Activated CD8-positive, alpha-beta T cell treated with anti-CD3 and anti-CD28 coated beads for 36 hours (primary cell): ENCODE measurements at regions not wholly inside any gene's neighbourhood (a gene's known extent, or its start where the extent isn't known, plus 50 kb on each side); places are given as distances from the start of the nearest gene placed in this dataset.

Experiments used
- ATAC-seq: fragments of 200-7000 bp; cut with Tn5 transposase; one replicate; pipeline ENCODE4 v1.10.0; 2021; ENCODE audit warnings: mild to moderate bottlenecking, moderate library complexity
- CTCF ChIA-PET: fragments of 350-600 bp; sonication (Branson Sonifier 250); formaldehyde crosslinking; loops from one replicate; lab custom pipeline; 2021; ENCODE audit warnings: antibody characterized with exemption; lab: Charles Lee
- POLR2A ChIA-PET: fragments of 350-600 bp; sonication (Branson Sonifier 250); formaldehyde crosslinking; loops from one replicate; lab custom pipeline; 2021; ENCODE audit warnings: antibody characterized with exemption; lab: Charles Lee
- DNase-seq: peaks from one replicate; pipeline ENCODE4 v3.0.0-alpha.2; 2020
- H3K27ac Mint-ChIP-seq: one replicate; pipeline ENCODE4 v1.8.0; 2021; ENCODE audit warnings: mild to moderate bottlenecking, mixed read lengths
- H3K27me3 Mint-ChIP-seq: one replicate; pipeline ENCODE4 v1.8.0; 2021; ENCODE audit warnings: mixed read lengths
- H3K36me3 Mint-ChIP-seq: one replicate; pipeline ENCODE4 v1.8.0; 2021; ENCODE audit warnings: low read depth, mixed read lengths
- H3K4me1 Mint-ChIP-seq: one replicate; pipeline ENCODE4 v1.8.0; 2021; ENCODE audit warnings: low read depth, mixed read lengths
- H3K4me3 Mint-ChIP-seq: one replicate; pipeline ENCODE4 v1.8.0; 2021; ENCODE audit warnings: mild to moderate bottlenecking, moderate library complexity, mixed read lengths
- H3K9me3 Mint-ChIP-seq: one replicate; pipeline ENCODE4 v1.8.0; 2021; ENCODE audit warnings: mixed read lengths
- CTCF ChIP-seq: fragments of 200-600 bp; IDR thresholded peaks from one replicate; pipeline ENCODE4 v1.8.0; 2022; ENCODE audit warnings: antibody characterized with exemption, mild to moderate bottlenecking
- intact Hi-C: fragments of 100-400 bp; cut with micrococcal nuclease; formaldehyde crosslinking; loops from one replicate; pipeline ENCODE4 v1.10.0; 2022

GRCh38 chr2:76455910-76456309 is 745.2 kb upstream of the GCFC2 start:
- Mint-ChIP-seq H3K4me1 (no peaks in the 10 kb centered on the region), H3K27ac (no peak overlapping the region), H3K9me3 (peaks cover 1% of the 10 kb centered on the region), H3K27me3 (no peaks in the 10 kb centered on the region), H3K36me3 (no peaks in the 10 kb centered on the region), H3K4me3 (no peak overlapping the region)
- no peak for ATAC-seq
- no peak for DNase-seq
- CTCF ChIA-PET: no interaction called here
- intact Hi-C loops: no loop called here
- no peak for TF ChIP-seq CTCF
- POLR2A ChIA-PET: no interaction called here

DNA sequence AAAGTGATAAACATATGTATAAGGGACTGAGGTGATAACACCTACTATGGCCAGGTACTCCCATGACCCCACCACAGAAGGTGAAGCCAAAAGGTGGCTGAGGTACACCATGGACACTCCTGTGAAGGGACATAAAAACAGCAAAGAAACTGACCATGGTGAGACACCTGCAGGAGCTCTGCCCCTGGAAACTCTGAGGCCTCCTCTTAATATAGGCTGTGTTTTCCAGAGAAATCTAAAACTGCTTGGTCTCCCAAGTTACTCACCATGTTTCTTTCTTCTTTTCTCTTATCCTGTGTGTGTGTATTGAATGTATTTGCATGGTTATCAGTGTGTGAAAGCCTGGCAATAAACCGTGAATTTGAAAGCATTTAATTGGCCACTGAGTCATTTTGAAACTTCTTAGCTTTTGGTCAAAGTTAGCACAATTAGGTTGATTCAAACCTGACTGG is 739.3 kb upstream of the GCFC2 start:
- ChIA-PET POLR2A (no interaction called here), CTCF (no interaction called here)
- Mint-ChIP-seq H3K9me3 (peaks cover 8% of the 10 kb centered on the region), H3K36me3 (no peaks in the 10 kb centered on the region), H3K27me3 (no peaks in the 10 kb centered on the region), H3K27ac (no peak overlapping the region), H3K4me1 (no peaks in the 10 kb centered on the region), H3K4me3 (no peak overlapping the region)
- no peak for DNase-seq
- no peak for ATAC-seq
- intact Hi-C loops: no loop called here
- TF ChIP-seq CTCF: no peak

DNA sequence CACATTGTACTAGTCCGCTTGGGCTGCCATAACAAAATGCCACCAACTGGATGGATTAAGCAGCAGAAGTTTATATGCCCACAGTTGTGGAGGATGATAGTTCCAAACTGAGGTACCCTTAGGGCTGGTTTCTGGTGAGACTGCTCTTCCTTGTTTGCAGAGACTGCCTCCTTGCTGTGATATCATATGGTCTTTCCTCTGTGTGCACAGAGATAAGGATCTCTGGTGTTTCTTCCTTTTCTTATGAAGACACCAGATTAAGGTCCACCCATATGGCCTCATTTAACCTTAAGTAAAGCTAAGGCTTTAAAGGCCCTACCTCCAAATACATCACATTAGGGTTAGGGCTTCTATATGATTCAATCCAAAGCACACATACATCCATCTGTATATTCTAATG is 738.2 kb upstream of the GCFC2 start:
- no peak for ATAC-seq
- no peaks in the 10 kb centered on the region for H3K4me1 Mint-ChIP-seq
- H3K27ac Mint-ChIP-seq: no peak overlapping the region

GRCh38 chr2:76447294-76447693 is 736.6 kb upstream of the GCFC2 start:
- Mint-ChIP-seq H3K4me3 (no peak overlapping the region), H3K27me3 (no peaks in the 10 kb centered on the region), H3K9me3 (peaks cover 9% of the 10 kb centered on the region), H3K36me3 (no peaks in the 10 kb centered on the region), H3K4me1 (no peaks in the 10 kb centered on the region), H3K27ac (no peak overlapping the region)
- intact Hi-C loops: no loop called here
- CTCF ChIA-PET: no interaction called here
- ATAC-seq: no peak
- POLR2A ChIA-PET: no interaction called here
- no peak for TF ChIP-seq CTCF
- DNase-seq: no peak

More for the DNA sequence above, 738.2 kb upstream of the GCFC2 start:
- POLR2A ChIA-PET: no interaction called here
- CTCF ChIA-PET: no interaction called here
- no peak for DNase-seq
- no peak for TF ChIP-seq CTCF
- no peaks in the 10 kb centered on the region for H3K27me3 Mint-ChIP-seq
- intact Hi-C loops: no loop called here
- H3K9me3 Mint-ChIP-seq: peaks cover 9% of the 10 kb centered on the region
- H3K36me3 Mint-ChIP-seq: no peaks in the 10 kb centered on the region
- H3K4me3 Mint-ChIP-seq: no peak overlapping the region

DNA sequence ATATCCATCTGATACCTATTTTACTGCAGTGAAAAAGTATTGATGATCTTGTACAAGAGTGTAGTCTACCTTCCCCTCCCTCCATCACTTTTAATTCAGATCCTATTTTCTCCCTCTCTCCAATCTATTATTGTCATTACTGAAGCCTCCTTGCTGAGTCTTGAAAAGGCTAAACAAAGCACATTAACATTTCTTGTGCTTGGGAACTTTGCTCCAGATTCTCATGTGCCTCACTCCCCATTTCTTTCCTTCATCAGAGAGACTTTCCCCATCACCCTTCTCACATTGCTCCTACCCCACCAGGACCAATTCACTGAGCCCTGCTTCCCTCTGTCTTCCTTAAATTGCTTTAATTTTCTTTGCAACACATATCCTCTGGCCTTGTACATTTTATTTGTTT is 736.2 kb upstream of the GCFC2 start:
- H3K27me3 Mint-ChIP-seq: no peaks in the 10 kb centered on the region
- intact Hi-C loops: no loop called here
- no peak for TF ChIP-seq CTCF

More for the DNA sequence above, 736.2 kb upstream of the GCFC2 start:
- POLR2A ChIA-PET: no interaction called here
- no peaks in the 10 kb centered on the region for H3K4me1 Mint-ChIP-seq
- CTCF ChIA-PET: no interaction called here
- DNase-seq (no peak), ATAC-seq (no peak)
- H3K4me3 Mint-ChIP-seq: no peak overlapping the region
- peaks cover 9% of the 10 kb centered on the region for H3K9me3 Mint-ChIP-seq
- no peaks in the 10 kb centered on the region for H3K36me3 Mint-ChIP-seq
- H3K27ac Mint-ChIP-seq: no peak overlapping the region
